ENCODE measurements at regions not wholly inside any gene's neighbourhood (a gene's known extent, or its start where the extent isn't known, plus 50 kb on each side); places are given as distances from the start of the nearest gene placed in this dataset.

DNA sequence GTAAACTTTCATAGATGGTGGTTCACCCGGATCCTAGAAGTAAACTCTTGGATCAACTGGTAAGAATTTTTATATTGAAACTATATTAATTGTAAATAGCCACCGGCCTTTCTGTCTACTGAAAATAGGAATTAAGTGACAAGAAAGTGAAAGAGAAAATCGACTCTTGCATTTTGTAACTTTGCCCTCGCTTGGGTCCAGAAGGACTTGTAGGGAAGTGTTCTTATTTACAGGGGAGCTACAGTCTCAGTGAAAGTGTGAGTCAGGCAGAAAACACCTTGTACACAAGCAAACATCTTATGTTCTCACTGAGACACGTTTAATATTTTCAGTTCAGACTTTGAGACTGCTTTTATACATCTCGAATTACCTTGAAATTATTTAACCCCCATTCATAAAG is 238.9 kb downstream of the BLID start:
- Histone ChIP-seq H3K27ac (no peak overlapping the region), H3K36me3 (no peaks in the 10 kb centered on the region), H3K4me3 (no peak overlapping the region), H3K9me3 (no peaks in the 10 kb centered on the region), H3K4me1 (no peaks in the 10 kb centered on the region), H3K27me3 (no peaks in the 10 kb centered on the region)
- 60 to 74% methylated on average over 6 of the region's 6 CpGs for WGBS, 2 donors (ENCODE audit: low coverage in 1 of 2)
- intact Hi-C loops (cut with DNase I; ENCODE audit: low total_unique reads): no loop called here
- no peak for TF ChIP-seq POLR2AphosphoS5 (IDR thresholded peaks at IDR 0.05)
- TF ChIP-seq EP300 (IDR thresholded peaks at IDR 0.05; ENCODE audit: low read depth): no peak
- no peak for TF ChIP-seq POLR2A (IDR thresholded peaks at IDR 0.05)
- TF ChIP-seq, protein P1, sequence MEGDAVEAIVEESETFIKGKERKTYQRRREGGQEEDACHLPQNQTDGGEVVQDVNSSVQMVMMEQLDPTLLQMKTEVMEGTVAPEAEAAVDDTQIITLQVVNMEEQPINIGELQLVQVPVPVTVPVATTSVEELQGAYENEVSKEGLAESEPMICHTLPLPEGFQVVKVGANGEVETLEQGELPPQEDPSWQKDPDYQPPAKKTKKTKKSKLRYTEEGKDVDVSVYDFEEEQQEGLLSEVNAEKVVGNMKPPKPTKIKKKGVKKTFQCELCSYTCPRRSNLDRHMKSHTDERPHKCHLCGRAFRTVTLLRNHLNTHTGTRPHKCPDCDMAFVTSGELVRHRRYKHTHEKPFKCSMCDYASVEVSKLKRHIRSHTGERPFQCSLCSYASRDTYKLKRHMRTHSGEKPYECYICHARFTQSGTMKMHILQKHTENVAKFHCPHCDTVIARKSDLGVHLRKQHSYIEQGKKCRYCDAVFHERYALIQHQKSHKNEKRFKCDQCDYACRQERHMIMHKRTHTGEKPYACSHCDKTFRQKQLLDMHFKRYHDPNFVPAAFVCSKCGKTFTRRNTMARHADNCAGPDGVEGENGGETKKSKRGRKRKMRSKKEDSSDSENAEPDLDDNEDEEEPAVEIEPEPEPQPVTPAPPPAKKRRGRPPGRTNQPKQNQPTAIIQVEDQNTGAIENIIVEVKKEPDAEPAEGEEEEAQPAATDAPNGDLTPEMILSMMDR (IDR thresholded peaks at IDR 0.05): no peak
- no peak for DNase-seq
- in situ Hi-C loops (cut with MboI; ENCODE audit: low pct_ligation_motif_present in 1 of 4, low pct_unique_long_range_greater_than_20kb in 1 of 4, low sequenced_read_pairs in 3 of 4): no loop called here

DNA sequence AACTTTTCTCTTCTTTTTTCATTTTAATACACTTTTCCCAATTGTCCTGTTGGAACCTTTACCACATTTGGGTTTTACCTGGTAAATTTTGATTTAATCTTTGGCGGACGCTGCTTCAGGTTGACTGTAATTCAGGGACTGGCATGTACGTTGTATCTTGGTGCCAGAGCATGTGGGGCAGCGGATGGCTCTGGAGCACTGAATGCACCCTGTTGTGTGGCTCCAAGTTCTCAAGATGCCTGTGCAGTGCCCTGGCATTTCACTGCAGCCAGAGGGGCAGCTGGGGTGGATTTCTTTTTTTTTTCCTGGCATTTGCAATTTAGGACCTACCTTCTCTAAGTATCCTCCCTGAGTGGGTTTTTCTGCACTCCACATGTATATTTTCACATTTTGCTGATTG is 242.2 kb downstream of the BLID start:
- intact Hi-C loops (cut with DNase I; ENCODE audit: low total_unique reads) (no loop called here), in situ Hi-C loops (cut with MboI; ENCODE audit: low pct_ligation_motif_present in 1 of 4, low pct_unique_long_range_greater_than_20kb in 1 of 4, low sequenced_read_pairs in 3 of 4) (no loop called here)
- no peak for DNase-seq
- no peaks in the 10 kb centered on the region for H3K27me3 ChIP-seq
- H3K4me1 ChIP-seq: no peaks in the 10 kb centered on the region
- WGBS, 2 donors (ENCODE audit: low coverage in 1 of 2): 94% methylated on average over 4 of the region's 4 CpGs
- H3K36me3 ChIP-seq: no peaks in the 10 kb centered on the region
- TF ChIP-seq POLR2A (IDR thresholded peaks at IDR 0.05) (no peak), POLR2AphosphoS5 (IDR thresholded peaks at IDR 0.05) (no peak), EP300 (IDR thresholded peaks at IDR 0.05; ENCODE audit: low read depth) (no peak)
- TF ChIP-seq, protein P1 (IDR thresholded peaks at IDR 0.05): no peak
- H3K4me3 ChIP-seq: no peak overlapping the region
- no peaks in the 10 kb centered on the region for H3K9me3 ChIP-seq
- no peak overlapping the region for H3K27ac ChIP-seq

GRCh38 chr11:121872356-121872755 is 243.7 kb downstream of the BLID start:
- WGBS, 2 donors (ENCODE audit: low coverage in 1 of 2): 87 to 88% methylated on average over 5 of the region's 5 CpGs
- no peak for TF ChIP-seq POLR2AphosphoS5 (IDR thresholded peaks at IDR 0.05)
- TF ChIP-seq, protein P1 (IDR thresholded peaks at IDR 0.05): no peak
- TF ChIP-seq EP300 (IDR thresholded peaks at IDR 0.05; ENCODE audit: low read depth): no peak
- in situ Hi-C loops (cut with MboI; ENCODE audit: low pct_ligation_motif_present in 1 of 4, low pct_unique_long_range_greater_than_20kb in 1 of 4, low sequenced_read_pairs in 3 of 4): no loop called here
- no peaks in the 10 kb centered on the region for H3K36me3 ChIP-seq
- H3K27me3 ChIP-seq: no peaks in the 10 kb centered on the region
- intact Hi-C loops (cut with DNase I; ENCODE audit: low total_unique reads): no loop called here
- no peak overlapping the region for H3K4me3 ChIP-seq
- no peak overlapping the region for H3K27ac ChIP-seq
- no peaks in the 10 kb centered on the region for H3K4me1 ChIP-seq
- H3K9me3 ChIP-seq: no peaks in the 10 kb centered on the region
- no peak for DNase-seq

DNA sequence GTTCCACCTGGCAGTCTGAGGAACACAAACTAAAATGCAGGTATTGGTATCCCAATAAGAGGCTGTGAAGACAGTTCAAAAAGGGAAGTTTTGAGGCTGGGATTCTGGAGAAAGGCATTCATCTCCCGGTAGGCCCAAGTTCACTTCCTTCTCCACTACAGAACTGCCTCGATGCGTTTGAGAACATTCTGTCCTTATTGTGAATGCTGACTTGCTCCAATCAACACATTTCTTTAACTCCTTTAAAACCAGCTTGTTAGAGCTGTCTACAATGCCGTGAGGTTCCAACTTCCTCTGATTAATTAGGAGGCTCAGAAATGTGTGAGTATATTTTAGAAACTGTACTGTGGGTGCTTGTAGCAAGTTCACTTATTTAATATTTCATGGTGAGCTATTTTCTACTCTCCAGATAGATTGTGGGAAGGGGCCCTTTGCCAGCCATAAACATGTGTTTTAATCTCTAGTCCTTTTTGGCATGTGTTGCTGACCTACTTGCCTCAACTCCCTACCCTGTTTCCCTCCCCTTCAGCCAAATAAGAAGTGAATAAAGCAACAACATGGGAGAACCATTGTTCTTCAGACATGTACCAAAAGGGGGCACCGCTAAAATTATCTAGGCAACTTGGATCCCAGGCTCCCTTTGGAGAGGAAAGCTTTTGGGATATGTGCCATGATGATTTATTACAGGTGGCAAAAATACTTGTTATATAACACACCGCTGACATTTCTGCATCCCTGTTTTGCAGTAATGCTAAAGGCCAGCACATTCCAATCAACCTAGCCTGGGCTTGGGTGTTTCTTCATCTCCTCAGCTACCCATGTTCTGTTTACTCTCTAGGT is 245.6 kb downstream of the BLID start:
- no peak for DNase-seq
- TF ChIP-seq POLR2AphosphoS5 (IDR thresholded peaks at IDR 0.05) (no peak), EP300 (IDR thresholded peaks at IDR 0.05; ENCODE audit: low read depth) (no peak), POLR2A (IDR thresholded peaks at IDR 0.05) (no peak)
- TF ChIP-seq, protein P1 (IDR thresholded peaks at IDR 0.05): no peak
- no peaks in the 10 kb centered on the region for H3K36me3 ChIP-seq
- no peak overlapping the region for H3K4me3 ChIP-seq
- in situ Hi-C loops (cut with MboI; ENCODE audit: low pct_ligation_motif_present in 1 of 4, low pct_unique_long_range_greater_than_20kb in 1 of 4, low sequenced_read_pairs in 3 of 4) (no loop called here), intact Hi-C loops (cut with DNase I; ENCODE audit: low total_unique reads) (no loop called here)
- peak overlapping the region in 3 of 4 donors; percentile 13 to 39 (median 35) for H3K27ac ChIP-seq
- 56 to 83% methylated on average over 3 to 6 of the region's 6 CpGs for WGBS, 2 donors (ENCODE audit: low coverage in 1 of 2)
- H3K4me1 ChIP-seq: no peaks in the 10 kb centered on the region
- H3K27me3 ChIP-seq: no peaks in the 10 kb centered on the region
- H3K9me3 ChIP-seq: no peaks in the 10 kb centered on the region

Measured in transverse colon (tissue), 4 donors.